ENCODE measurements at regions not wholly inside any gene's neighbourhood (a gene's known extent, or its start where the extent isn't known, plus 50 kb on each side); places are given as distances from the start of the nearest gene placed in this dataset.

- Mint-ChIP-seq H3K36me3 (ENCODE audit: low read depth) (no peaks in the 10 kb centered on the region), H3K27ac (no peak overlapping the region), H3K4me1 (no peaks in the 10 kb centered on the region), H3K9me3 (no peaks in the 10 kb centered on the region), H3K27me3 (ENCODE audit: low read depth) (no peaks in the 10 kb centered on the region), H3K4me3 (no peak overlapping the region)
- TF ChIP-seq CTCF (IDR thresholded peaks at IDR 0.05; ENCODE audit: unreplicated experiment in 3 of 3) = no peak
Observed at GRCh38 chr5:33315189-33315588, 125.6 kb upstream of the TARS1 start.

- Mint-ChIP-seq H3K36me3 (ENCODE audit: low read depth) (no peaks in the 10 kb centered on the region), H3K27me3 (ENCODE audit: low read depth) (no peaks in the 10 kb centered on the region), H3K4me1 (no peaks in the 10 kb centered on the region), H3K9me3 (no peaks in the 10 kb centered on the region), H3K27ac (no peak overlapping the region), H3K4me3 (no peak overlapping the region)
- no peak for TF ChIP-seq CTCF (IDR thresholded peaks at IDR 0.05; ENCODE audit: unreplicated experiment in 3 of 3)
Observed at GRCh38 chr5:33316773-33317172, 124.0 kb upstream of the TARS1 start.

GRCh38 chr5:33317271-33317670, 123.5 kb upstream of the TARS1 start:
- Mint-ChIP-seq H3K36me3 (ENCODE audit: low read depth) (no peaks in the 10 kb centered on the region), H3K27me3 (ENCODE audit: low read depth) (no peaks in the 10 kb centered on the region), H3K4me3 (no peak overlapping the region), H3K9me3 (no peaks in the 10 kb centered on the region), H3K4me1 (no peaks in the 10 kb centered on the region), H3K27ac (no peak overlapping the region)
- no peak for TF ChIP-seq CTCF (IDR thresholded peaks at IDR 0.05; ENCODE audit: unreplicated experiment in 3 of 3)

GRCh38 chr5:33319151-33319550, 121.6 kb upstream of the TARS1 start:
- Mint-ChIP-seq H3K27ac (no peak overlapping the region), H3K4me1 (peaks cover 4% of the 10 kb centered on the region), H3K4me3 (no peak overlapping the region), H3K9me3 (no peaks in the 10 kb centered on the region), H3K36me3 (ENCODE audit: low read depth) (no peaks in the 10 kb centered on the region), H3K27me3 (ENCODE audit: low read depth) (no peaks in the 10 kb centered on the region)
- TF ChIP-seq CTCF (IDR thresholded peaks at IDR 0.05; ENCODE audit: unreplicated experiment in 3 of 3) = no peak

- no peaks in the 10 kb centered on the region for H3K36me3 Mint-ChIP-seq (ENCODE audit: low read depth)
- TF ChIP-seq CTCF (IDR thresholded peaks at IDR 0.05; ENCODE audit: unreplicated experiment in 3 of 3) = no peak
- no peak overlapping the region for H3K4me3 Mint-ChIP-seq
- no peaks in the 10 kb centered on the region for H3K9me3 Mint-ChIP-seq
- no peaks in the 10 kb centered on the region for H3K27me3 Mint-ChIP-seq (ENCODE audit: low read depth)
- peaks cover 6% of the 10 kb centered on the region for H3K4me1 Mint-ChIP-seq
- H3K27ac Mint-ChIP-seq = no peak overlapping the region
Observed at GRCh38 chr5:33319841-33320240, 120.9 kb upstream of the TARS1 start.

GRCh38 chr5:33321026-33321425, 119.7 kb upstream of the TARS1 start:
- no peak overlapping the region for H3K27ac Mint-ChIP-seq
- peaks cover 6% of the 10 kb centered on the region for H3K4me1 Mint-ChIP-seq
- H3K36me3 Mint-ChIP-seq (ENCODE audit: low read depth) = no peaks in the 10 kb centered on the region
- H3K9me3 Mint-ChIP-seq = no peaks in the 10 kb centered on the region
- H3K4me3 Mint-ChIP-seq = no peak overlapping the region
- no peak for TF ChIP-seq CTCF (IDR thresholded peaks at IDR 0.05; ENCODE audit: unreplicated experiment in 3 of 3)
- no peaks in the 10 kb centered on the region for H3K27me3 Mint-ChIP-seq (ENCODE audit: low read depth)

Measured in nephron (organoid).